HG03442 (cell line): ENCODE measurements at regions not wholly inside any gene's neighbourhood (a gene's known extent, or its start where the extent isn't known, plus 50 kb on each side); places are given as distances from the start of the nearest gene placed in this dataset.
"Not testable (repeated sequence)": the region's sequence is repeated elsewhere in the genome, so short reads cannot be mapped to it uniquely, and the experiment has no call there.

Experiments used
- ATAC-seq: cut with Tn5 transposase; IDR thresholded peaks from one replicate; pipeline ENCODE4 v1.9.1; 2021; ENCODE audit warnings: mild to moderate bottlenecking, moderate library complexity; ENCODE audit not compliant: unreplicated experiment

DNA sequence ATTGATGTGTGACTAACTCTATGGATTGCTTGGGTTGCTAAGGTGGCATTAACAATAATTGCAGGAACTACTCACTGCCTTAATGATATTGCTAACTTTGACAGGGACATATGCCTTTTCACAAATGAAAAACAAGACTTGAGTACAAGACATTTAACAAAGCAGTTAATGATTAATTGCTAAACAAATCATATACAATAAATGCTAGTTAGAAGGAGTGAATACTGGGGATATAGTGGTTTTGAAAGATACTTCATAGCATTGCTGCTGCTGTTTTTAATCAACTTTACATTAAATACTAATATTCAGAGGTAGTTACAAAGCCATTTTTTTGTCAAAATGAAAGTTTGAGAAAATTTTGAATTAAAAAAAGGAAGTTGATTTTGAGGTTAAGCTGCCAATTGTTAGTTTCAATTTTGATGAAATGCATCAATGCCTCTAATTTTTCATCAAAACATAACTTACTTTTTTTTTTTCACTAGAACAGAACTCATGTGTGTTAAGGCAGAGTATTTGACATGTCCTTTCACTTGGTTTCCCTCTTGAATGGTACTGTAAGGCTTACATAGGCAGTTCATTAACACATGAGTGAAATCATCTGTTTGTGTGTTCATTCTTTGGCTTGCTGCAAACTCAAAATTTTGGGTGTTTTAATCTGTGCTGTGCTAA, 106.2 kb upstream of the SEMA3D start:
- peak; percentile 44 for ATAC-seq

DNA sequence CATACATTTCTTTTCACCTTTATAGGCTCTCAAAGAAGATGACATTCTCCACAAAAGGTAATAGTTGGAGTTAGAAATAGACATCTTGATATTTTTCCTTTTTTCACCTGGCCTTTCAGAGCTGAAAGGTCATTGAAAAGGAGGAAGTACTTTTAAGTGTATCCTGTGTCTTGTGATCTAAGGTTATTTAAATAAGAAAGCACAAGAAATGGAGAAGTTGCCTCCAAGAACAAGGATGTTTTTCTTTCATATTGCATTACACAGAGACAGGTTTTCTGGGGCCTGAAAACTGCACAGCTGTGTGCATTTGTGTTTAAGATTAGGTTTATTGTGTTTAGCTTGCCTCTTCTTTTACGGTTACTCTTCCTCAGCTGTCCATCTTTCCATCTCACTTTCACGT, 103.4 kb upstream of the SEMA3D start:
- no peak for ATAC-seq

DNA sequence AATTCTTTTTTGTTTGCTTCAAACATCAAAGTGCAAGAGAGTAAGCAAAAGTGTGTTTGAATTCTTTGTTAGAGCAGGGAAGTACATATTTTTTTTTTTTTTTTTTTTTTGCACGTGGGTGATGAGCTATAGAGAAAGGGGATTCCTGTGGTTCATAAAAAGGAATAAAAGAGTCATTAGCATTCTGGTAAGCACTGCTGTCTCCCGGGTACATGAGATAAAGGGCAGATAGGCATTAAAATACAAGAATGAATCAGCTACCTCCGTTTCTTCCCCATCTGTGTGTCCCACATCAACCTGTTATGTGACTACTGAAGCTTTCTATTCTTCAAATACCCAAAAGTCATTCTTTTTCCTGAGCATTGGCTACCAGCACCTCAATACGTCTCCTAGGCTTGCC, 102.4 kb upstream of the SEMA3D start:
- no peak for ATAC-seq

DNA sequence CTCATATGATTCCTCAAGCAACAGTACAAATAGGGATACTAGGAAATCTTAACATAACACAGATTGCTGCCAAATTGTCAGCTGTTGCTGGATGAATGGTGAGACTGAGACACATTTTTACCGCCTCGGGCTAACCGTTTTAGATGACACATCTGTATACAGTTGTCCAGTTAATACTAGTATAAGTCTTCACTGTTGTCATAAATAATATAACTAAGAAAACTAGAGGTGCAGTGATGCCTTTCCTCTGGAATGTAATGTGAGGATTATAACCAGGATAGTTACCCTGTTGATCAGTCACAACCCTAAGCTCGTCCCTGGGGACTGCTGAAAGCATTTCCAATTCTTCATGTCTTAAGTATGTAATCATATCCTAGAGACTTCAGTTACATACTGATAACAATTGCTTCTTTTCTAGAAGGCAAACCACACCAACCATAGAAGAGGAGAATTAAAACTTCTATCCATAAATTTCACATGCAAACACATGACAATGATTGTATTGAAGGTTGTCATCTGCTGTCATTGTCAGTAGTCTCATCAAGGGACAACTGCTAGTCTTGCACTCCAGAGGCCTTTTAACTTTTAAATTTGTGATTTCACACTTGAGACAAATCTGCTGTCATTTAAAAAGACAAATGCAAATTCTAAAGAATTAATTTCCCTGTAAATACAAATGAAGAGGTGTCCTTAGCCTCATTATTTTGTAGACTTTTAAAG, 100.4 kb upstream of the SEMA3D start:
- no peak for ATAC-seq

DNA sequence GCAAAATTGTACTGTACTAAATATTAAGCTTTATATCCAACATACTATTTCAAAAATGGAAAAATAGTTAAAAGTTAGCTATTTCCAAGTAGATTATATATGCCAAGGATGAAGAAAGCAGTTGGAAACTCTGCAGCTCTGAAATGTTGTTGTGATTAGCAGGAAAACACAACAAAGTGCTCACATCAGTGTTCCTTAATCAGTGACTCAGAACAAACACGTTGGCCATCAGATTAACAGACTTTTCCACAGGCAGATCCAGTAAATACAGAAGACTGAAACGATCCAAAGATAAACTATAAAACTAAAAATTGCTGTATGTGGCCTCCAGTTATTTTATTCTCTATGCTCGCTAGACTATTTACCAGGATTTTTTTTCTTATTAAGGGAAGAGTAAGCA, 99.6 kb upstream of the SEMA3D start:
- ATAC-seq = no peak

DNA sequence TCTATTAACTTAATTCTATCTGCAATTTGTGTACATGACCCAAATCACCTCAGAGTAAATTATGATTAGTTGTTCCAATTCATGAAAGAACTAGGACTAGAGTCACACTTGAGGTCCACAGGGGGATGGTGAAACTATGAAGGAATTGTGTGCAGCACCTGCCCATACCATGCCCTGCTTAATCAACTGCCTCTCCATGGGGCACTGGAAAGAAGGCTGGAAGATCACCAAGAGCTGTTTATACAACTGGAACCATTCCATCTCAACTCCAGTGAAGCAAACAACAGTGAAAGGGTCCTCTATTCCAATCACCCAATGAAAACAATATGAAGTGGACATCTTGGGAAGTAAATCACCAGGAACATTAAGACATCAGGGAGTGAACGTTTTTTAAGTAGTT, 98.7 kb upstream of the SEMA3D start:
- no peak for ATAC-seq

DNA sequence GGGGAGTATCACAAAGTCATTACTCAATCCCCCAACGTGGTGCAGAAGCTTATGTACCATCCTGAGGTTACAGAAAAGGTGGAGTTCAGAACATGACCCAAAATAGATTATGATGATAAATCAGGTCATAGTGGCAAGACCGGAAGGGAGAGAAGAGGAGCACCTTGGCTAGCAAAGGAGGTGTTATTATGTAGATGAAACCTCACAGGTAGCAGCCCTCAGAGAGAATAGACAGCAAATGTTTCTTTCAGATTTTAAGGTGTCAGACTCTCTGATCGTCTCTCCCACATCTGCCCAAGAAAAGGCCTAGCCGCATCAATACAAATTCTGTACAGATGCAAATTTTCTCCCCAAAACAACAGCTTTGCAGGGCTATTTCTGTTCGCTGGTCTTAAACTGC, 88.3 kb upstream of the SEMA3D start:
- no peak for ATAC-seq

DNA sequence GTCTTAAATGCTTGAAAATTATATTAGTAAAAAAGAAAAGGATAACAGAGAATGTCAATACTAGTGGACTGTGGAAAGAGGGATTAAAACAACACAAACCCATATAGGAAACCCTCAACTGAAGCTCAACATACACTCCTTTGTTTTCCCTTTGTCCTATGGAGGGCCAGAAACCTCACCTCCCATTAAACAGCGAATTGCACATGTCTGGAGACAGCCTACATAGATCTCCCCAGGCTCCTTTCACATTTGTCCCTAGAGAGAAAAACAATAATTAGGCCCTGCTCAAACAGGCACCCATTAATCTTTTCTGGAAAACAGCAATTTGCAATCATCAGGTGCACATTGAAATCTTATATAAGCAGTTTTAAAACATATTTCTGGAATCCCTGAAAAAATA, 87.6 kb upstream of the SEMA3D start:
- ATAC-seq = no peak

DNA sequence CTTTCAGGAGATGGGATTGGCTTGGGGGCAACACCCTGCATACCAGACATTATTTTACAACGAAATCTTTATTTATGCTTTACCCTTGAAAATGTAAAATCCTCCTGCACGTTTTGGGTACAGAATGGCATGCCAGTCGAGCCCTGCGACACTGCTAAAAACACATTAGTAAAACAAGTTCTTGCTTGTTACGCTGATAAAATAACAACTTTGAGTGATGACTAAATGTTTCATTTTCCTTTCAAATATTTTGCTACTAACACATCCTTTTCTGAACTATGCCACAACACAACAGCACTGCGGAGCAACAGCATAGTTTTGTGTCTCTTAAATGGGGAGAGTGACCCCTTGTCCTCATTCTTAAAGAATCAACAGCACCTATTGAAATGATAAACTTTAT, 76.0 kb upstream of the SEMA3D start:
- ATAC-seq = no peak

DNA sequence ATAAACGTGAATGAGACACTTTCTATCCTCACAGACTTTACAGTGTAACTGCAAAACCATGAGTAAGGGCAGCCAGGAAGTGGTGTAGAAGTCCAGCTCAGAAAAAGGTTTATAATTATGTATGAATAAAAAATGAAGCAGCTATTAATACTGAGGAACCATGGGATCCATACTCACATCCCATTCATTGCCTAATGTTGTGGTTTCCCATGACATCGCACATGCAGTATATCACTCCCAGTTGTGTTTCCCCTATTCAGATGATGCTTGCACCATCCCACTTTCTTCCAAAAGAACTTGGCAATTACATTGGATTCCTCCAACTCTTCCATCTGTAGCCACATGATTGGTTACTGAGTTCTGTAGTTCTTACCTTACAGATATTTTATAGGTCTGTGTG, 74.5 kb upstream of the SEMA3D start:
- no peak for ATAC-seq

DNA sequence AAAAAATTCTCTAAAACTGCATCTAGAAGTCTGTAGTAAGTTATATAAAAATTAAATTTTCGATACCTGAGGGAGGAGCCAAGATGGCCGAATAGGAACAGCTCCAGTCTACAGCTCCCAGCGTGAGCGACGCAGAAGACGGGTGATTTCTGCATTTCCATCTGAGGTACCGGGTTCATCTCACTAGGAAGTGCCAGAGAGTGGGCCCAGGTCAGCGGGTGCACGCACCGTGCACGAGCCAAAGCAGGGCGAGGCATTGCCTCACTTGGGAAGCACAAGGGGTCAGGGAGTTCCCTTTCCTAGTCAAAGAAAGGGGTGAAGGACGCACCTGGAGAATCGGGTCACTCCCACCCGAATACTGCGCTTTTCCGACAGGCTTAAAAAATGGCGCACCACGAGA, 62.9 kb upstream of the SEMA3D start:
- not testable (repeated sequence) for ATAC-seq

DNA sequence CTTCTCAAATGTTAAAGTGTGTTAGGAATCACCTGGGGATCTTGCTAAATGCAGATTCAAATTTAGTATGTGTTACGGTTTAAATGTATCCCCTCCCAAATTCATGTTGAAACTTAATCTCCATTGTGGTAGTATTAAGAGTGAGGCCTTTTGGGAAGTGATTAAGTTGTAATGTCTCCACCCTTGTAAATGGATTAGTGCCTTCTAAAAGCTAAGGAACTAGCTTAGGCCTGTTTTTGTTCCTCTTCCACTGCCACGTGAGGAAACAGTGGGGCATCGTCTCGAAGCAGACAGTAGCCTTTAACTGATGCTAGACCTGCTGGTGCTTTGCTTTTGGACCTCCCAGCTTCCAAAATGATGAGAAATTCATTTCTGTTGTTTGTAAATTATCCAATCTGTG, 52.3 kb upstream of the SEMA3D start:
- ATAC-seq = no peak

DNA sequence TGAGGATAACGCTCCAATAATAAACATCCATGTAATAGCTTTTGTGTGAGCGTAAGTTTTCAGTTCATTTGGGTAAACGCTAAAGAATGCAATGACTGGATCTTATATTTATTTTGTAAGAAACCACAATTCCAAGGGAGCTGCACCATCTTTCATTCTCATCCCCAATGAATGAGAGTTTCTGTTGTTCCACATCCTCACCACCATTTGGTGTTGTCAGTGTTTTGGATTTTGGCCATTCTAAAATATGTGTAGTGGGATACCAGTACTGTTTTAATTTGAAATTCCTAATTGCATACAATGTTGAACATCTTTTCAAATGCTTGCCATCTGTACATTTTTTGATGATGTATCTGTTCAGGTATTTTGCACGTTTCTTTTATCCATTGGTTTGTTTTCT, 50.9 kb upstream of the SEMA3D start:
- ATAC-seq = no peak
